Activated naive CD4-positive, alpha-beta T cell treated with anti-CD3 and anti-CD28 coated beads, Interleukin-2, amount 50 U/mL, for 24 hours (primary cell): ENCODE measurements at regions not wholly inside any gene's neighbourhood (a gene's known extent, or its start where the extent isn't known, plus 50 kb on each side); places are given as distances from the start of the nearest gene placed in this dataset.

Source experiments
- H3K27ac Mint-ChIP-seq: one replicate; pipeline ENCODE4 v1.8.0; 2021; ENCODE audit warnings: mild to moderate bottlenecking, mixed read lengths
- H3K27me3 Mint-ChIP-seq: one replicate; pipeline ENCODE4 v1.8.0; 2021; ENCODE audit warnings: mixed read lengths
- H3K36me3 Mint-ChIP-seq: one replicate; pipeline ENCODE4 v1.8.0; 2021; ENCODE audit warnings: mixed read lengths
- H3K4me1 Mint-ChIP-seq: one replicate; pipeline ENCODE4 v1.8.0; 2021; ENCODE audit warnings: mixed read lengths
- H3K4me3 Mint-ChIP-seq: one replicate; pipeline ENCODE4 v1.8.0; 2021; ENCODE audit warnings: mild to moderate bottlenecking, mixed read lengths
- H3K9me3 Mint-ChIP-seq: one replicate; pipeline ENCODE4 v1.8.0; 2021; ENCODE audit warnings: mixed read lengths

DNA sequence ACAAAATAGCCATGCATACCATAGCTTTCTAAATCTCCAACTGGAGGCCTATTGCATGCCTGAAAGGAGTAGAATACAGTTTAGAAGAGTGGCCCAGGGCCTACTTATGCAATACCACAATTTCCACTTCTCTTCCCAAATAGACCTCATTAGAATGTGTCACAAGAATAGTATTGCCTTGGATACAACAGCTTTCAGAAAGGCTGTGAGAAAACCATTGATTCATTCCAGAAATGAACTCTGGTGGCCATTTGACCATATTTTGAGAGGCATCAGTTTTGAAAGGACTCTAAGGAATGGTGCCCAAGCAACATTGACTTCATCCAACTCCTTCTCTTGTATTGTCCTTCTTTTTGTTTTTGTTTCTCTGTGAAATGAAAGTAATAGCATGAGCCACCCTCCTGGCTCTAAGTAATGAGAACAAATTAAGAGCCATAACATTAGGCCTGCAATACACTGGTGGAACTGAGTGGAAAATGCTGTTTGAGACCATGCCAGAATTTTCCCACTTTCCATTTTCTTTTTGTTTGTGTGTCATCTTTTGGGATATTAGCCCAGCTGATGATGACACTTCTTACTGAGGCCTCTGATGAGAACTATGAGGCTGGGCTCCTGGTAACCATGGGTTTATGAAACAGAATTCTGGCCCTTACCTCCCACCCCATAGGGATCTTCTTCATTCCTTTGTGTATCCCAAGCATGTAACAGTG, 90.2 kb downstream of the TMEM174 start:
- Mint-ChIP-seq H3K9me3 (no peaks in the 10 kb centered on the region), H3K4me1 (no peaks in the 10 kb centered on the region), H3K27ac (no peak overlapping the region), H3K36me3 (no peaks in the 10 kb centered on the region), H3K27me3 (peaks cover 27% of the 10 kb centered on the region), H3K4me3 (no peak overlapping the region)

- peaks cover 37% of the 10 kb centered on the region for H3K27me3 Mint-ChIP-seq
- no peak overlapping the region for H3K27ac Mint-ChIP-seq
- H3K9me3 Mint-ChIP-seq, result no peaks in the 10 kb centered on the region
- H3K4me1 Mint-ChIP-seq, result no peaks in the 10 kb centered on the region
- no peaks in the 10 kb centered on the region for H3K36me3 Mint-ChIP-seq
- H3K4me3 Mint-ChIP-seq, result no peak overlapping the region
Observed at GRCh38 chr5:73256862-73257261, 83.9 kb downstream of the TMEM174 start.

- H3K27ac Mint-ChIP-seq, result no peak overlapping the region
- no peaks in the 10 kb centered on the region for H3K4me1 Mint-ChIP-seq
- no peaks in the 10 kb centered on the region for H3K36me3 Mint-ChIP-seq
- peaks cover 37% of the 10 kb centered on the region for H3K27me3 Mint-ChIP-seq
- H3K4me3 Mint-ChIP-seq, result no peak overlapping the region
- no peaks in the 10 kb centered on the region for H3K9me3 Mint-ChIP-seq
Observed at GRCh38 chr5:73256462-73256861, 83.5 kb downstream of the TMEM174 start.

GRCh38 chr5:73256012-73256411, 83.0 kb downstream of the TMEM174 start:
- H3K4me3 Mint-ChIP-seq, result no peak overlapping the region
- no peaks in the 10 kb centered on the region for H3K36me3 Mint-ChIP-seq
- no peaks in the 10 kb centered on the region for H3K4me1 Mint-ChIP-seq
- no peak overlapping the region for H3K27ac Mint-ChIP-seq
- H3K9me3 Mint-ChIP-seq, result no peaks in the 10 kb centered on the region
- H3K27me3 Mint-ChIP-seq, result peaks cover 38% of the 10 kb centered on the region

- H3K27me3 Mint-ChIP-seq, result peaks cover 38% of the 10 kb centered on the region
Observed at GRCh38 chr5:73254642-73255041, 81.6 kb downstream of the TMEM174 start.

GRCh38 chr5:73253047-73253660, 80.2 kb downstream of the TMEM174 start:
- no peaks in the 10 kb centered on the region for H3K36me3 Mint-ChIP-seq
- H3K27ac Mint-ChIP-seq, result no peak overlapping the region
- no peak overlapping the region for H3K4me3 Mint-ChIP-seq
- peaks cover 32% of the 10 kb centered on the region for H3K27me3 Mint-ChIP-seq
- H3K9me3 Mint-ChIP-seq, result no peaks in the 10 kb centered on the region
- H3K4me1 Mint-ChIP-seq, result no peaks in the 10 kb centered on the region

More at GRCh38 chr5:73254642-73255041, 81.6 kb downstream of the TMEM174 start:
- H3K27ac Mint-ChIP-seq, result no peak overlapping the region
- H3K9me3 Mint-ChIP-seq, result no peaks in the 10 kb centered on the region
- H3K4me1 Mint-ChIP-seq, result no peaks in the 10 kb centered on the region
- no peaks in the 10 kb centered on the region for H3K36me3 Mint-ChIP-seq
- no peak overlapping the region for H3K4me3 Mint-ChIP-seq

DNA sequence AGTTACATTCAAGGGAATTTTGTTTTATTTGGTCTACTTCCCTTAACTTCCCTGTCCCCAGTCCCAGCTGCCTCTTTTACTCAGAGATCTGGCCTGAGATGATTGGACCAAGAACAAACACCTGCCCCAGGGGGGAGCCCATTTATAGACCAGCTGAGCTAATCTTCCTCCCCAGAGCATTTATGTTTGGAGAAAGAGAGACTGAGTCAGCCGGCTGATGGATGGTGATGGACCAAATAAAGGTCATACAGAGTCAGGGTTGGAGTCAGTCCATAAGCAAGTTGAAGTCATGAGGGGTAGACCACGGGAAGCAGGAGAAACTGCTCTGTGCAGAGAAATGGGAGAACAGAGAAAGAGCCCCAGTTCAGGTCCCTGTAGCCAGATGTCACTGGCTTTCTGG, 77.7 kb downstream of the TMEM174 start:
- Mint-ChIP-seq H3K9me3 (no peaks in the 10 kb centered on the region), H3K27me3 (peaks cover 41% of the 10 kb centered on the region), H3K4me3 (no peak overlapping the region), H3K27ac (no peak overlapping the region), H3K4me1 (peaks cover 4% of the 10 kb centered on the region), H3K36me3 (no peaks in the 10 kb centered on the region)

DNA sequence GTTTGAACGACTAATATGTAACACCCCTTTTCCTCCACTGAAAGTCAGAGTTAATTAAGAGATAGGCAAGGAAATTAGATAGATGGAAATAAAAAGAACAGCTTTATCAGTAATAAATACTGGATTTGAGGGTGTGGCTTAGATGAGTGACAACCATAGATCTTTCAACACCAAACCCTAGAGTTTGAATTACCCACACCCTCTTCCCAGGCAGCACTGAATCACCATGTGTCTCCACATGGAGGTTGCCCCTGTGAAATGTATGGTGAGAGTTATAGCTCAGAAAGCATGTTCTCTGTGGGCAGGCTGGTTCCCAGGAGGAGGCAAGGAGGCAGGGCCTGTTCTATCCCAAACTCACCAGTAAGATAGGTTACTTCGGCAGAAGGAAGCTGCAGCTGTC, 69.7 kb downstream of the TMEM174 start:
- peaks cover 4% of the 10 kb centered on the region for H3K4me1 Mint-ChIP-seq
- H3K9me3 Mint-ChIP-seq, result no peaks in the 10 kb centered on the region
- H3K4me3 Mint-ChIP-seq, result no peak overlapping the region
- H3K27me3 Mint-ChIP-seq, result peaks cover 22% of the 10 kb centered on the region
- no peak overlapping the region for H3K27ac Mint-ChIP-seq
- H3K36me3 Mint-ChIP-seq, result no peaks in the 10 kb centered on the region

DNA sequence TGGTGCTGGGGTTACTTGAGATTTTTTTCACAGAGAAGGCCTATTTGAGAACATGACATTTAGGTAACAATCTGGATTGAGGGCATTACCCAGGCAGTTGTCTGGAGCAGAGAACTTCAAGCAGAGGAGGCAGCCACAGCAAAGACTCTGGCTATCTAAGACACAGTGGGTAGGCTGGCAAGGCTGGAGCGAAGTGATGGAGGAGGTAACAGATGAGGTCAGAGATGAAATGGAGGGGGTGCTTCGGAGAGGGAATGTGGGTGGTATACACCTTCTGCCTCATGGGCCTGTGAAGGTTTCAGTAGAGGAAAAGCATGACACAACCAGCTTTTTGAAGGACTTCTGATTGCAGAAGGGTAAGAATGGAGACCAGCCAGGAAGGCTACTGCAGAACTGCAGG, 65.9 kb downstream of the TMEM174 start:
- Mint-ChIP-seq H3K27ac (no peak overlapping the region), H3K27me3 (peaks cover 32% of the 10 kb centered on the region), H3K4me1 (peaks cover 2% of the 10 kb centered on the region), H3K4me3 (no peak overlapping the region), H3K9me3 (no peaks in the 10 kb centered on the region), H3K36me3 (no peaks in the 10 kb centered on the region)

GRCh38 chr5:73236541-73237128, 63.6 kb downstream of the TMEM174 start:
- peaks cover 21% of the 10 kb centered on the region for H3K4me1 Mint-ChIP-seq
- no peak overlapping the region for H3K4me3 Mint-ChIP-seq
- no peak overlapping the region for H3K27ac Mint-ChIP-seq
- peaks cover 40% of the 10 kb centered on the region for H3K27me3 Mint-ChIP-seq
- H3K36me3 Mint-ChIP-seq, result no peaks in the 10 kb centered on the region
- no peaks in the 10 kb centered on the region for H3K9me3 Mint-ChIP-seq

GRCh38 chr5:73234204-73234555, 61.2 kb downstream of the TMEM174 start:
- Mint-ChIP-seq H3K27ac (no peak overlapping the region), H3K36me3 (no peaks in the 10 kb centered on the region), H3K4me1 (peaks cover 26% of the 10 kb centered on the region), H3K27me3 (peaks cover 52% of the 10 kb centered on the region), H3K9me3 (no peaks in the 10 kb centered on the region), H3K4me3 (no peak overlapping the region)

GRCh38 chr5:73233461-73234203, 60.6 kb downstream of the TMEM174 start:
- H3K4me1 Mint-ChIP-seq, result peaks cover 26% of the 10 kb centered on the region
- H3K27me3 Mint-ChIP-seq, result peaks cover 55% of the 10 kb centered on the region
- no peak overlapping the region for H3K27ac Mint-ChIP-seq

DNA sequence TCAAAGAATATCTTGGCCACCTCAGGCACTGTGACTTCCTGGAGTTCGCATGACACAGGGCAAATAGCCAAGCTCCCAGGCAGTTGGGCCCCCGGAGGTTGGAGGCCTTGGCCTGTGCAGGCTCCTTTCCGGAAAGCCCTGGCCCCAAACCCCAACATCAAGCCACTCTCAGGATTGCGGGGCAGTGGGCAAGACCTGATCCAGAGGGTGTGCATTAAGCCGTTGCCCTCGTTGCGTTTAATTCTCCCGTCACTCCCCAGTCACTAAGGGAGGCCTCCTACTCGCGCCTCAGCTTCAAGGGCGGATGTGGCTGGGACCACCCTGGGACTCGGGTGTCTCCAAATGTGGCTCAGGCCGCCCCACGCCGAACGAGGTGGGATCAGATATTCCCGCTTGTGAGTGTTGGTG, 60.1 kb downstream of the TMEM174 start:
- Mint-ChIP-seq H3K9me3 (no peaks in the 10 kb centered on the region), H3K36me3 (no peaks in the 10 kb centered on the region), H3K4me3 (peak overlapping the region; percentile 30), H3K27me3 (peaks cover 60% of the 10 kb centered on the region), H3K4me1 (peaks cover 26% of the 10 kb centered on the region), H3K27ac (no peak overlapping the region)

More at GRCh38 chr5:73233461-73234203, 60.6 kb downstream of the TMEM174 start:
- Mint-ChIP-seq H3K4me3 (peak overlapping the region; percentile 78), H3K9me3 (no peaks in the 10 kb centered on the region), H3K36me3 (no peaks in the 10 kb centered on the region)

GRCh38 chr5:73232266-73233041, 59.5 kb downstream of the TMEM174 start:
- Mint-ChIP-seq H3K27ac (no peak overlapping the region), H3K4me1 (peaks cover 26% of the 10 kb centered on the region), H3K27me3 (peaks cover 62% of the 10 kb centered on the region), H3K4me3 (peak overlapping the region; percentile 42), H3K36me3 (no peaks in the 10 kb centered on the region), H3K9me3 (no peaks in the 10 kb centered on the region)

DNA sequence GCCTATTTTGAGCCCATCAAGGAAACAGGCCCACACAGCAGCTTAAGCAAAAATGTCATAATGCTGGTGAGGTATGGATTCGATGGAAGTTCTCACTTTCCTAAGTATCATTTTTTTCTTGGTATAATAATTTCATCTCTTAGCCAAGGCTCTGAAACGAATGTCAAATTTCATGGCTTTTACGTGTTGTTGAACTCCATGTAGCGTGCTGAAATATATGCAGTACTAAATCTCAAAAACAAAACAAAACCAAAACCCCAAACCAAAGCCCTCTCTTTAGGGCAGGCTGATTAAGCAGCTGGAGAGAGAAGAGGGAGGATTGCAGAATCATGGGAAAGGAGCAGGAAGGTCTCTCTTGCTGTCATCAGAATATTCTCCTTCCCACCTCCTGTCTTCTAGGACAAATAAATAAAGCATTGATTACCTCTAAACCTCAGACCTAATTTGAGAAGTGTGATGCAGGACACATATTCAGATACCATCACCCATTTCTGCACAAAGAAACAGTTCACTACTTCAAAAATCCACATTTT, 58.3 kb downstream of the TMEM174 start:
- no peak overlapping the region for H3K4me3 Mint-ChIP-seq
- H3K36me3 Mint-ChIP-seq, result no peaks in the 10 kb centered on the region
- no peak overlapping the region for H3K27ac Mint-ChIP-seq
- H3K9me3 Mint-ChIP-seq, result no peaks in the 10 kb centered on the region
- peaks cover 26% of the 10 kb centered on the region for H3K4me1 Mint-ChIP-seq
- H3K27me3 Mint-ChIP-seq, result peaks cover 63% of the 10 kb centered on the region
